Psoas muscle (tissue), 7 donors: ENCODE measurements at regions not wholly inside any gene's neighbourhood (a gene's known extent, or its start where the extent isn't known, plus 50 kb on each side); places are given as distances from the start of the nearest gene placed in this dataset.

Source experiments
- ATAC-seq, 4 donors: fragments of 200-7000 bp; cut with Tn5 transposase; one replicate each; pipeline ENCODE4 v1.9.1; 2020; ENCODE audit warnings: moderate library complexity in 3 of 4, mild to moderate bottlenecking in 2 of 4
- DNase-seq, 2 donors: peaks; one replicate each; pipeline ENCODE4 v3.0.0-alpha.2; 2020
- H3K27ac ChIP-seq: fragments of 200-600 bp; one replicate; pipeline ENCODE4 v1.8.0; 2022
- H3K27me3 ChIP-seq, 3 donors: fragments of 200-600 bp in 1 of 3; one replicate each; pipeline versions ENCODE4 v1.6.1 to v1.8.0; 2013 to 2022; ENCODE audit warnings: low read length in 2 of 3, mild to moderate bottlenecking in 2 of 3, moderate library complexity in 1 of 3; ENCODE audit not compliant: insufficient read depth in 3 of 3
- H3K36me3 ChIP-seq, 2 donors: fragments of 200-600 bp in 1 of 2; one replicate each; pipeline versions ENCODE4 v1.6.1 to v1.8.0; 2013 to 2022; ENCODE audit warnings: low read depth in 1 of 2, mild to moderate bottlenecking in 1 of 2, moderate library complexity in 1 of 2; ENCODE audit not compliant: insufficient read depth in 1 of 2
- H3K4me1 ChIP-seq: fragments of 200-600 bp; one replicate; pipeline ENCODE4 v1.8.0; 2022
- H3K4me3 ChIP-seq: fragments of 200-600 bp; one replicate; pipeline ENCODE4 v1.8.0; 2022; ENCODE audit warnings: mild to moderate bottlenecking
- H3K9me3 ChIP-seq: fragments of 200-600 bp; one replicate; pipeline ENCODE4 v1.8.0; 2022
- CTCF ChIP-seq: fragments of 200-600 bp; IDR thresholded peaks from one replicate; pipeline ENCODE4 v1.8.0; 2022; ENCODE audit warnings: antibody characterized with exemption
- WGBS, 3 donors: extraction: QIAGEN DNeasy Blood & Tissue Kit; methylation state at CpG; one replicate each; pipeline versions ENCODE4 v1.1.6 to v1.1.7; 2013; 5-methylcytosine and 5-hydroxymethylcytosine counted together
- intact Hi-C, 2 donors: fragments of 100-400 bp; cut with DNase I; formaldehyde crosslinking; loops; one replicate each; pipeline versions ENCODE4 v1.11.0 to v1.14.2; 2022
- donor health status: healthy with polysubstance abuse.
- donor health status: DM: no; HTN: no; CAD: no; lungs with moderate emphysema.
- donor health status: Bipolar disorder and iron deficiency.
- donor health status: healthy.
- donor health status: DM: yes; HTN: yes; CAD: no.
- donor health status: DM: no; HTN: no; CAD: no.
- donor health status: DM: yes; HTN: yes; CAD: no.

GRCh38 chr11:127816962-127817361, 770.4 kb downstream of the ETS1 start:
- intact Hi-C loops = no loop called here
- DNase-seq (no peak), ATAC-seq (no peak)
- H3K4me3 ChIP-seq = no peak overlapping the region
- WGBS, 3 donors = 71 to 82% (median 73%) methylated on average over 2 of the region's 2 CpGs
- H3K27ac ChIP-seq = no peak overlapping the region
- no peaks in the 10 kb centered on the region for H3K9me3 ChIP-seq
- TF ChIP-seq CTCF = no peak
- H3K36me3 ChIP-seq = no peaks in the 10 kb centered on the region
- H3K4me1 ChIP-seq = no peaks in the 10 kb centered on the region
- H3K27me3 ChIP-seq = peaks cover 0 to 3% (median 0%) of the 10 kb centered on the region in 3 donors

GRCh38 chr11:127815331-127815730, 772.0 kb downstream of the ETS1 start:
- intact Hi-C loops = no loop called here
- DNase-seq (no peak), ATAC-seq (no peak)
- no peaks in the 10 kb centered on the region for H3K9me3 ChIP-seq
- TF ChIP-seq CTCF = no peak
- H3K4me3 ChIP-seq = no peak overlapping the region
- H3K27me3 ChIP-seq = peaks cover 0 to 3% (median 0%) of the 10 kb centered on the region in 3 donors
- H3K27ac ChIP-seq = no peak overlapping the region
- H3K36me3 ChIP-seq = no peaks in the 10 kb centered on the region
- H3K4me1 ChIP-seq = no peaks in the 10 kb centered on the region

DNA sequence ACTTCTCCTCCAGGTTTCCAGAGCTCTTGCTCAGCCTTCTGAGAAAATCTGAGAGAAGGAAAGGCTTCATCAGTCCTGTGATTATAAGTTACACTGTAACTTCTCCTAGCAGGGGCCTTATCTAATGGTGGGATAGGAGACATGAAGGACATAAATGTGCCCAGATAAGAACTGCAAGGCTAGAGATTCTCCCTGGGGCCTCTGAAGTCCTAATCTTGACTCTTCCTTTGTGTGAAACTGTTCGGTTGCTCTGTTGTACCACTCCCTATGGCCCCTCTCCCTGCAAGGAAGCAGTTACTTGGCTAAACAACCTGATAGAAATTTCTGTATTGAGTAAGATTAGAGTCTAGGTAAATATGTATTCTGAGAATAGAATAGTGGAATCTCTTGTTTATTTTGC, 780.9 kb downstream of the ETS1 start:
- intact Hi-C loops = no loop called here

DNA sequence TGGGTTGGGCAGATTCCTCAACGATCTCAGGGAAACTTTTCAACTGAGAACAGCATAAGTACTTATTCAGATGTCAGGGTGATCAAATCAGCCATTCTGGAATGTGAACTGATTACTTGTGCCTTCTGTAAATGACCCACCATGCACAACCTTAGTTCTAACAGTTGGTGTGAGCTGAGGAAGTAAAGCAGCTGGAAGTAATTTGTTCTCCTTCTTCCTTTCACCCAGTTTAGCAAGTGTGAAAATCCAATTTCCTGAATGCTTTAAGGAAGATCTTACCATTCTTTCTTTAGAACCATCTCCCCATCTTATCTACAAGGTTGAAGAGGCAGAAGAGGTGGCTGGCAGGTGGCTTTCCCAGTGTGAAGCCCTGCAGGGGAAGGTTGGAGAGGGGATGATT, 781.6 kb downstream of the ETS1 start:
- no peaks in the 10 kb centered on the region for H3K9me3 ChIP-seq
- no peak overlapping the region for H3K4me3 ChIP-seq
- TF ChIP-seq CTCF = no peak
- DNase-seq (no peak), ATAC-seq (no peak)
- H3K27ac ChIP-seq = no peak overlapping the region
- peaks cover 0 to 4% (median 0%) of the 10 kb centered on the region in 3 donors for H3K27me3 ChIP-seq
- no peaks in the 10 kb centered on the region for H3K36me3 ChIP-seq
- H3K4me1 ChIP-seq = no peaks in the 10 kb centered on the region
- intact Hi-C loops = no loop called here
- WGBS, 3 donors = 14 to 23% (median 19%) methylated on average over 1 of the region's 1 CpG

More for the DNA sequence above, 780.9 kb downstream of the ETS1 start:
- ATAC-seq (no peak), DNase-seq (no peak)
- no peak for TF ChIP-seq CTCF
- WGBS, 3 donors = 44 to 67% (median 61%) methylated on average over 1 of the region's 1 CpG
- Histone ChIP-seq H3K9me3 (no peaks in the 10 kb centered on the region), H3K4me3 (no peak overlapping the region), H3K27ac (no peak overlapping the region), H3K36me3 (no peaks in the 10 kb centered on the region), H3K27me3 (peaks cover 0 to 4% (median 0%) of the 10 kb centered on the region in 3 donors), H3K4me1 (no peaks in the 10 kb centered on the region)

DNA sequence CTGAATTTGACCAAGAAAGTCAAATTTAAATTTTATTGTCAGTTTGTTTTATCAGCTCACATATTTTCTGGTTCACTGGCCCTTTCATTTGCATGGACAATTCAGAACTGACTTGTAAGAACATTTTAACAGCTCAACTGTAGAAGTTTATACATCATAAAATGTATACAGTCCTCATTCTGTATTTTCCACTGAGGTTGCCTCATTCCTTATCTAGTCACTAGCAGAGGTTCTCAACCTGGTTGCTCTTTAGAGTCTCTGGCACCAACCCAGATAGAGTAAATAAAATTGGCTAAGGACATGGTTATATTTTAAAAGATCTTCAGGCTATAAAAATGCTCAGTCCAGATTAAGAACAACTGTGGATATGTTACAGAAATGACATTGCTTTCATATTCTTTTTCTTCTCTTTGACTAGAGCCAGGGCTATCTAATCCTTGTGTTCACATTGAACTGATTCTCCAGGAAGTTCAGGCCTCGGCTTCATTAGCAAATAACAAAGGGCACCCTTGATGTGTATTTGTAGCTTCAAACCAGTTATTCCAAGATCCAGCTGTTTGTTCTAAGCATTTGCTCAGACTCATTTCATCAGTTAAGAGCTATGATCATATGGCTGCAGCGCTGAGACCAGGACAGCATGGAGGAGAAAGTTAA, 782.5 kb downstream of the ETS1 start:
- H3K9me3 ChIP-seq = no peaks in the 10 kb centered on the region
- H3K4me1 ChIP-seq = no peaks in the 10 kb centered on the region
- TF ChIP-seq CTCF = no peak
- intact Hi-C loops = no loop called here
- H3K27me3 ChIP-seq = peaks cover 0 to 4% (median 0%) of the 10 kb centered on the region in 3 donors
- H3K27ac ChIP-seq = no peak overlapping the region
- no peaks in the 10 kb centered on the region for H3K36me3 ChIP-seq
- WGBS, 3 donors = 58 to 72% (median 66%) methylated on average over 2 of the region's 2 CpGs
- no peak overlapping the region for H3K4me3 ChIP-seq
- DNase-seq = no peak
- ATAC-seq = no peak
